Hepatocyte (in vitro differentiated cells): ENCODE measurements at regions not wholly inside any gene's neighbourhood (a gene's known extent, or its start where the extent isn't known, plus 50 kb on each side); places are given as distances from the start of the nearest gene placed in this dataset.
A peak's percentile ranks its signal among the peaks of the same experiment; 100 is the strongest.

Experiments
- DNase-seq: peaks from one replicate; pipeline ENCODE4 v3.0.0-alpha.2; 2016; ENCODE audit warnings: low spot score
- H2AFZ ChIP-seq: fragments of 200-600 bp; sonication (generic); 2 replicates; pipeline ENCODE4 v1.6.0; 2016; ENCODE audit warnings: antibody characterized with exemption, mild to moderate bottlenecking
- H3K27ac ChIP-seq: fragments of 200-600 bp; sonication (generic); 2 replicates; pipeline ENCODE4 v1.5.1; 2016; ENCODE audit warnings: mild to moderate bottlenecking
- H3K27me3 ChIP-seq: fragments of 200-600 bp; sonication (generic); 2 replicates; pipeline ENCODE4 v1.6.1; 2016
- H3K36me3 ChIP-seq: fragments of 200-600 bp; sonication (generic); replicated peaks from 2 replicates; pipeline ENCODE4 v1.5.1; 2016; ENCODE audit warnings: low read depth; ENCODE audit not compliant: insufficient read depth
- H3K4me1 ChIP-seq: fragments of 200-600 bp; sonication (generic); 2 replicates; pipeline ENCODE4 v1.5.1; 2016; ENCODE audit warnings: mild to moderate bottlenecking, moderate library complexity; ENCODE audit not compliant: insufficient read depth
- H3K4me2 ChIP-seq: fragments of 200-600 bp; sonication (generic); 2 replicates; pipeline ENCODE4 v1.6.0; 2016
- H3K4me3 ChIP-seq: fragments of 200-600 bp; sonication (generic); 2 replicates; pipeline ENCODE4 v1.5.1; 2016; ENCODE audit warnings: mild to moderate bottlenecking
- H3K79me2 ChIP-seq: fragments of 200-600 bp; sonication (generic); 2 replicates; pipeline ENCODE4 v1.6.0; 2017; ENCODE audit warnings: mild to moderate bottlenecking
- H3K9me2 ChIP-seq: fragments of 200-600 bp; sonication (generic); replicated peaks from 2 replicates; pipeline ENCODE4 v1.6.0; 2017; ENCODE audit warnings: mild to moderate bottlenecking; ENCODE audit not compliant: insufficient read depth
- H3K9me3 ChIP-seq: fragments of 200-600 bp; sonication (generic); 2 replicates; pipeline ENCODE4 v1.5.1; 2016; ENCODE audit warnings: low read depth, mild to moderate bottlenecking
- H4K20me1 ChIP-seq: fragments of 200-600 bp; sonication (generic); 2 replicates; pipeline ENCODE4 v1.6.0; 2016; ENCODE audit warnings: mild to moderate bottlenecking; ENCODE audit not compliant: insufficient read depth, poor library complexity, severe bottlenecking
- EZH2 ChIP-seq: fragments of 200-600 bp; sonication (generic); IDR thresholded peaks from 2 replicates; pipeline ENCODE4 v1.6.1; 2016; ENCODE audit warnings: antibody characterized with exemption, mild to moderate bottlenecking, borderline replicate concordance
- EZH2phosphoT487 ChIP-seq: fragments of 200-600 bp; sonication (generic); IDR thresholded peaks from one replicate; pipeline ENCODE4 v1.6.1; 2018; ENCODE audit warnings: antibody characterized with exemption, mild to moderate bottlenecking, low read depth, moderate library complexity; ENCODE audit not compliant: unreplicated experiment, severe bottlenecking
- WGBS: methylation state at CpG from one replicate; pipeline ENCODE4 v1.1.6; 2016; ENCODE audit warnings: low lambda C conversion rate; ENCODE audit errors: missing lambda C conversion rate; 5-methylcytosine and 5-hydroxymethylcytosine counted together
- TF ChIP-seq, protein P1 (sequence below): fragments of 200-600 bp; sonication (generic); IDR thresholded peaks from 2 replicates; pipeline ENCODE4 v1.5.1; 2016; ENCODE audit warnings: antibody characterized with exemption, mild to moderate bottlenecking; ENCODE audit not compliant: poor library complexity

DNA sequence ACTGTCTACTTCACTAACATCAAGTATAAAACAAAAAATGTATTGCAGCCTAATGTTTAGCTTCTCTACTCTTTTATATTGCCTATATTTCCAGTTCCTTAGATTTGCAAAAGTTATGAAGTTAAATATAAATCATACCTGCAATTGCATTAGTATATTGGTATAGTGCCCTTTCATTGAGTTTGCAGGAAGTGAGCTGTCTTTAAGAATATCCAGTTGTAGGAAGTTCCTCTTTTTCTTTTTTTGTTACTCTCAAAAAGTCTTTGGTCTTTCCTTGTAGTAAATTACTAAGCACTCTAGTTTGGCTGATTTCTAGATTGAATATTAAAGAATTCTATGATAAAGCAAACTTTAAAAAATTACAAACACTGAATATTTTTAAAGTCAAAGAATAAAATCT is 71.3 kb upstream of the FN1 start:
- Histone ChIP-seq H3K9me2 (no peaks in the 10 kb centered on the region), H3K79me2 (no peaks in the 10 kb centered on the region), H3K27ac (no peak overlapping the region), H3K4me2 (no peak overlapping the region), H3K4me3 (no peak overlapping the region), H4K20me1 (no peaks in the 10 kb centered on the region), H3K9me3 (no peaks in the 10 kb centered on the region), H3K27me3 (no peaks in the 10 kb centered on the region), H3K4me1 (peaks cover 23% of the 10 kb centered on the region), H3K36me3 (no peaks in the 10 kb centered on the region), H2AFZ (no peak overlapping the region)
- TF ChIP-seq EZH2 (no peak), EZH2phosphoT487 (no peak)
- TF ChIP-seq, protein P1, sequence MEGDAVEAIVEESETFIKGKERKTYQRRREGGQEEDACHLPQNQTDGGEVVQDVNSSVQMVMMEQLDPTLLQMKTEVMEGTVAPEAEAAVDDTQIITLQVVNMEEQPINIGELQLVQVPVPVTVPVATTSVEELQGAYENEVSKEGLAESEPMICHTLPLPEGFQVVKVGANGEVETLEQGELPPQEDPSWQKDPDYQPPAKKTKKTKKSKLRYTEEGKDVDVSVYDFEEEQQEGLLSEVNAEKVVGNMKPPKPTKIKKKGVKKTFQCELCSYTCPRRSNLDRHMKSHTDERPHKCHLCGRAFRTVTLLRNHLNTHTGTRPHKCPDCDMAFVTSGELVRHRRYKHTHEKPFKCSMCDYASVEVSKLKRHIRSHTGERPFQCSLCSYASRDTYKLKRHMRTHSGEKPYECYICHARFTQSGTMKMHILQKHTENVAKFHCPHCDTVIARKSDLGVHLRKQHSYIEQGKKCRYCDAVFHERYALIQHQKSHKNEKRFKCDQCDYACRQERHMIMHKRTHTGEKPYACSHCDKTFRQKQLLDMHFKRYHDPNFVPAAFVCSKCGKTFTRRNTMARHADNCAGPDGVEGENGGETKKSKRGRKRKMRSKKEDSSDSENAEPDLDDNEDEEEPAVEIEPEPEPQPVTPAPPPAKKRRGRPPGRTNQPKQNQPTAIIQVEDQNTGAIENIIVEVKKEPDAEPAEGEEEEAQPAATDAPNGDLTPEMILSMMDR = no peak
- no peak for DNase-seq

DNA sequence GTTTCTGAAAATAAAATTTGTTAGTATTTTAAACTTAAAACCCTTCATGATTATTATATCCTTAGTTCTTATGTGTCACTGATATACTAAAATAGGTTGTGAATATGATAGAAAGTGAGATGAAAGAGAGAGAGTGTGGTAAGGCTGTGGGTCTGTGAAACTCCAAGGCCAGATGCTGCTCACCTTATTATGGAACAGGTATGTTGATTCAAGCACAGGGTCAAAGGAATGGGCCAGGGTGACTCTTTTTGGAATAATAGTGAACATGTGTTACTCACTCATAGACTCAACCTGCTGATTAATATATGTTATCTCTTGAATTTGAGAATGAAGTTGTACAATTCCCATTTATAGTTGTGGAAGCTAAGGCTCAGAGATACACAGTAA is 70.7 kb upstream of the FN1 start:
- no peak overlapping the region for H2AFZ ChIP-seq
- no peaks in the 10 kb centered on the region for H3K9me2 ChIP-seq
- H3K27me3 ChIP-seq = no peaks in the 10 kb centered on the region
- H4K20me1 ChIP-seq = no peaks in the 10 kb centered on the region
- H3K4me2 ChIP-seq = peak overlapping the region; percentile 44
- no peak overlapping the region for H3K4me3 ChIP-seq
- H3K79me2 ChIP-seq = no peaks in the 10 kb centered on the region
- peaks cover 23% of the 10 kb centered on the region for H3K4me1 ChIP-seq
- H3K27ac ChIP-seq = peak overlapping the region; percentile 52
- no peaks in the 10 kb centered on the region for H3K36me3 ChIP-seq
- TF ChIP-seq EZH2 (no peak), EZH2phosphoT487 (no peak)
- TF ChIP-seq, protein P1 = no peak
- DNase-seq = no peak
- H3K9me3 ChIP-seq = no peaks in the 10 kb centered on the region

DNA sequence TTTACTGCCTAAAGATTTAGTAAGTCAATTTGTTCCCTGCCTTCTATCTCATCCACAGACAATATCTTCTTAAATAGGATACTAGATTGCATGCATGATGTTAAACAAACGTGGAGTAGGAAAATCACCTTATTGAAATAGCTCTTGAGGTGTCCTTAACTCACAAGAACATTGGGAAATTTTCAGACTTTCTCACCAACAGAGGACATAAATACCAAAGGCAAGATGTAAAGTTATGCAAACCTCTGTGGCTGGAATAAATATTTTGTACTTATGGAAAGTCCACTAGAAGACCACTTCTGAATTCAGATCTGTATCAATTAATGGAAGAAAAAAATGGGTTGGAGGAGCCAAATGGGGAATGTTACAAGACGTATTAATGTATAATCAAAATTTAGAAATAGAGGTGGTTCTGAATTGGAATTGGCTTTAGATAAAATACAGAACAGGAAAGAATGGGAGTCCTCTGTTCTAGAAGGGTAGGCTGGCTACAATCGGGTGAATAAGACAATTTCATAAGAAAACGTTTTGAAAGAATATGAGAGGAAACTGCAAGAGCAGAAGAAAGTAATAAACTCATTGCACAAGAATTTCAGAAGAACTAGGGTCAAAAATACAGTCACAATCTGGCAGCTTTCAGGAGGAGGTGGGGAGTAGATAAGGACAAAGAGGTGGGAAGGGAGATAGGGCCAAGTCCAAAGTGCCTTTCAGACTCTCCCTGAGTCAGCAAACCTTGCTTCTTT is 69.3 kb upstream of the FN1 start:
- Histone ChIP-seq H3K4me2 (peak overlapping the region; percentile 51), H3K4me1 (peaks cover 23% of the 10 kb centered on the region), H3K9me3 (no peaks in the 10 kb centered on the region), H3K9me2 (no peaks in the 10 kb centered on the region), H3K27ac (peak overlapping the region; percentile 72), H2AFZ (no peak overlapping the region), H3K27me3 (no peaks in the 10 kb centered on the region), H3K36me3 (no peaks in the 10 kb centered on the region), H4K20me1 (no peaks in the 10 kb centered on the region), H3K4me3 (no peak overlapping the region), H3K79me2 (no peaks in the 10 kb centered on the region)
- TF ChIP-seq EZH2phosphoT487 = no peak
- TF ChIP-seq, protein P1 = no peak
- no peak for TF ChIP-seq EZH2
- 52% methylated on average over 4 of the region's 4 CpGs for WGBS
- peak; percentile 78 for DNase-seq
